GM18517 (cell line): ENCODE measurements at regions not wholly inside any gene's neighbourhood (a gene's known extent, or its start where the extent isn't known, plus 50 kb on each side); places are given as distances from the start of the nearest gene placed in this dataset.

Source experiments
- ATAC-seq: cut with Tn5 transposase; IDR thresholded peaks from one replicate; pipeline ENCODE4 v1.9.1; 2021; ENCODE audit warnings: mild to moderate bottlenecking, moderate library complexity; ENCODE audit not compliant: unreplicated experiment

- ATAC-seq = no peak
These were observed 742.4 kb downstream of the SATB2 start for GRCh38 chr2:198715302-198715835.

DNA sequence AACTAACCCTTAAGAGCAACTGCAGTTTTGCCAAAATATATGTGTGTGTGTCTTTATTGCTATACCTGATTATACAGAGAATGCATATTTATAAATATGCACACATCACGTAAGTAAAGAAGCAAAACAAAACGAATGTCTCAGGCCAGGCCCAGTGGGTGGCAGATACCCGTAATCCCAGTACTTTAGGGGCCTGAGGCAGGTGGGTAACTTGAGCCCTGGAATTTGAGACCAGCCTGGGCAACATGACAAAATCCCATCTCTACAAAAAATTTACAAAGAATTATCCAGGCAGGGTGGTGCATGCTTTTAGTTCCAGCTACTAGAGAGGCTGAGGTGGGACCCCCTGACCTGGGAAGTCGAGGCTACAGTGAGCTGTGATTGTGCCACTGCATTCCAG lies 745.3 kb downstream of the SATB2 start:
- ATAC-seq = no peak

- no peak for ATAC-seq
These were observed 746.3 kb downstream of the SATB2 start for GRCh38 chr2:198711484-198711883.

DNA sequence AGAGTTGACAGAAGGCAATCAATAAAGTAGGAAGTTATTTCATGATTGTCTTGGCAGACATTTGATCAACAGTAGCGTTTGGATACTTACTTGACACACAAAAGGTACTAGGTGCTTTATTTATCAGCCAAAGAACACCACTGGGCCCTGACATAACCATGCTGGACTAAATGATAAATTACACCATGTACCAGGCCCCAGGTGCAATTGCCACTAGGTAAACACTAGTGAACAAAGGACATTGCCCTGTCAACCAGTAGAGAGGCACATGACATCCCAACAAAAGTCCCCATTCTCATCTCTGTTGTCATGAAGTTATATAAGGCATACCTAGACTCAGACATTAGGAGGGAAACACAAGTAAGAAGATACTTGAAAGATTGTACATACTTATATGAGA lies 747.2 kb downstream of the SATB2 start:
- ATAC-seq = no peak

DNA sequence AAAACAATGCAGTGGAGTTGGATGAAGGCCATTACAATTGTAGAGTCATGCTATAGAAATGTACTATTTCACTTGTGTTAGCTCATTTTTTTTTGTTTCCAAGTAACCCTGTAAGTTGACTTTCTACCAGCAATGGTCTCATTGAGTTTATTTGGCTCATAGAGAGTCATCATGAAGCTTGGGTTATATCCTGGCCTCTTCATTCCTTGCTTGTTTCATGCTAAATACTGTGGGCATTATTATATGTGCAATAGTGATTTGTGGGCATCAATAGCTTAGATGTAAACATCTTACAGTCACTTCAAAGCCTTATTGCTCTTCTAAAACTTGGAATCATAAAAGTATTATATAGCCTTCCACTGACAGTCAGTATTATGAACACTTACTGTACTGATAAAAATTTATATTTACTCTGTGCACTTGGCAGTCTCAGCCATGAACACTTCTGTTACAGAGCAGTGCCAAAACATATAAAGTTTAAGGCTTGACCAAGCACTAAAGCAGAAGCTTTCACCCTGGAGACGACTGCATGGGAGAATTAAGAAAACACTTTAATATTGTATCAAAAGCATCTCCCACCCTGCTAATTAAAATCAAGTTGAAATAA lies 751.2 kb downstream of the SATB2 start:
- no peak for ATAC-seq

DNA sequence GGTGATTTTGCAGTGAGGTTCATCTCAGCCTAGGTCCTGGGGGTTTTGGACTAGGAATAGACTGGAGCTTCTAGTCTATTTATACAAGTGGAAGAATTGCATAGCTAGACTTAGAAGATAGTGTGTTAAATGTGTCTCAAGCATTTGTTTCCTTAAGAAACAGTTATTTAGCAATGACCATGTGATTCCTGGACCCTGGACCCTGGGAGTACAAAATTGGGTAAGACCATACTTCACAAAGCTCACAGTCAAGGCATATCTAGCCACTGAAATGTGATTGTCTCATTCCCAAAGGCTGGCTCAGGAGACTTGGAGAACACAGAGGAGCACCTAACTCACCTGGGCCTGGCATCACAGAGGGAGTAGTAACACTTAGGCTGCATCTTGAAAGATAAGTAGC lies 754.5 kb downstream of the SATB2 start:
- no peak for ATAC-seq

- ATAC-seq = no peak
These were observed 754.9 kb downstream of the SATB2 start for GRCh38 chr2:198702796-198703195.

DNA sequence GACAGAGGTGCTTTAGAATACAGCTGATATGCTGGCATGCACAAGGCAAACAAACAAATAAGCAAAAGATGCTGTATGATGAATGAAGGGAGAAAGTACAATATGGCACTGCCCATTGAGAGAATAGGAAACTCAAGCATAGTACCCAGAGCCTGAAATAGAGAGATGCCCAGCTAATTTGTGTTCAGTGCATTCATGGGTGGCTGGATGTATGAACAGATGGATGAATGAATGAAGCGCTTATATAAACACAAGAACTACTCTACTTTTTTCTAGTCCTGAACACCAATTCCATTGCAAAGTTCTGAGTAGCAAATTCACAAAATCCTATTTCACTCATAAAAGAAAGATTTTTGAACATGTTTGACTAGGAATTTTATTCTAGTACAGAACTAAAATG lies 756.3 kb downstream of the SATB2 start:
- no peak for ATAC-seq

DNA sequence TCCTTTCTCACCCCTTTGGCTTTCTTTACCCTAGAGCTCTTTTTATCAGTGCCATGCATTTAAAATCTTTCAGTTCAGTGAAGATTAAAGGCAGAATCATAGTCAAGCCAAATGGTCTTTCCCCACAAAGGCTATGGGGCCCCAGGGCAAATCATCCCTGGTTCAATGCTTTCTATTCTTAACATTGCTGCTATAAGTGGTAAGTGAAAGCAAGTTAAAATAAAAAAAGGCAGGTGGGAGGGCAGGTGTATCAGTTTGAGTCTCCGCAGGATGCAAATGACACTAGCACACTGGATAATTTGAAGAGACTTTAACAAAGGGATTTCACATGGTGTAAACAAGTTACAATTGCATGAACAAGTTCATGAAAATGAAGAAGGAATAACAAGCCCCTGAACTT lies 757.4 kb downstream of the SATB2 start:
- no peak for ATAC-seq

DNA sequence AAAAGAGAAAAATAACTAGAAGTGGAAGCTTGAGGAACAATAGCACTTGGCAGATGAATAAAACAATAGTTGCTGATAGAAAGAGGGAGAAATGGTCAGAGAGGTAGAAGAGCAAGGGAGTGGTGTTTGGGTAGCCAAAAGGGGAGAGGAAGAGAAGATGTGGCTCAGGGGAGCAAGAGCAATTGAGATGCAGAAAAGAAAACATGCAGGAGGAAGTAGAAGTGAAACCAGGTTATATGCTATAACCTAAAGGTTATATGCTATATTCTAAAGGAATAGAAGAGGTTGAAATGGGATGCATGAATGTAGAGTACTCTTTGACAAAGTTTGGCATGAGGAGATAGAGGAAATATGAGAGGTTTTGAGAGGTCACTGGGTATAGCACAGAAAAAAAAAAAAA lies 759.5 kb downstream of the SATB2 start:
- ATAC-seq = no peak

- no peak for ATAC-seq
These were observed 759.9 kb downstream of the SATB2 start for GRCh38 chr2:198697794-198698193.

DNA sequence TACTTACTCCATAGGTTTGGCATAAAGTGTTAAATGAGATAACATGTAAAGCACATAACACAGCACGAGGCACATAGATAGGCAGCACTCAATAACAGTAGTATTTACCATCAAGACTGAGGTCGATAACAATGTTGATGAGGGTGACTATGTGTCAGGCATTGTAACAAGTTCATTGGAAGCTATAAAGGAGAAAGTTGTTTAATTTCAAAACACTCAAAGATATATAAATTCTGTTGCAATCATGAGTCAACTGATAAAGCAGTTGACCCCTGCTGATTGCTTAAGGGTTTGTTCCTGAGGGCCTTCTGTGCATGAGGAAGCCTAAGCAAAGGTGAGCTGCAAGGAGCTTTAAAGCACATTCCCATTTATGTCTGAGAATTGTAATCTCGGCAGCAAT lies 760.5 kb downstream of the SATB2 start:
- ATAC-seq = no peak

GRCh38 chr2:198695879-198696278 lies 761.9 kb downstream of the SATB2 start:
- ATAC-seq = no peak

GRCh38 chr2:198692907-198693510 lies 764.7 kb downstream of the SATB2 start:
- no peak for ATAC-seq

GRCh38 chr2:198691236-198691635 lies 766.5 kb downstream of the SATB2 start:
- no peak for ATAC-seq

DNA sequence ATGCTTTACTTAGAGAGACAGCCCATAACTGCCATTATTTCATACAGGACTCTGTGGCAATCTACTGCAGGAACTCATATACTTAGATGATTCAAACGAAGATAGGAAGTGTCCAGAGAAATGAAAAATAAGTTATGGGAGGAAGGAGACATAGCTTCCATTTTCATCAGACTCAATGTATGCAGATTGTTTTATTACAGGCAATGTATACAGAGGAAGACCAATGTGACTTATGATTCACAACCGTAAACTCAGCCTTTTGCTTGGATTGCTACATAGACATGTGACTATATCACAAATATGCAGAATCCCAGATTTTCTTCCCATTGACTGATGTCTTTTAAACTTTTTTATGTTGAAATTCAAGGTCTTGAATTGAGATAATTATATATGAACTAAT lies 793.4 kb downstream of the SATB2 start:
- no peak for ATAC-seq

GRCh38 chr2:198662905-198663304 lies 794.8 kb downstream of the SATB2 start:
- no peak for ATAC-seq

DNA sequence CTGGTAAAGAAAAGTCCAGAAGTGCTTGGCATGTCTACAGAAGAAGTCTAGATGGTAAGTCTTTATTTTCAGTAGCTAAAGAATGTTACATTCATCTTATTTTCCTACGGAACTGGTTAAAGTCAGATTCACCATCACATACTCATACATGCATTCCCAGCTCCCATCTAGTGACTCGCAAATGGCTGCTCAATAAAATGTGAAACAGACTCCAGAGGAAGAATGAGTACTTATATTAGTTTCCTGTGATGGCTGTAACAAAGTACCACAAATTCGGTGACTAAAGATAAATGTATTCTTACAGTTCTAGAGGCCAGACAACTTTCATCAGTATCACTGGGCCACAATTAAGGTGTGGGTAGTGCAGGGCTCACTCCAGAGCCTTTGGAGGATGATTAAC lies 797.2 kb downstream of the SATB2 start:
- no peak for ATAC-seq

DNA sequence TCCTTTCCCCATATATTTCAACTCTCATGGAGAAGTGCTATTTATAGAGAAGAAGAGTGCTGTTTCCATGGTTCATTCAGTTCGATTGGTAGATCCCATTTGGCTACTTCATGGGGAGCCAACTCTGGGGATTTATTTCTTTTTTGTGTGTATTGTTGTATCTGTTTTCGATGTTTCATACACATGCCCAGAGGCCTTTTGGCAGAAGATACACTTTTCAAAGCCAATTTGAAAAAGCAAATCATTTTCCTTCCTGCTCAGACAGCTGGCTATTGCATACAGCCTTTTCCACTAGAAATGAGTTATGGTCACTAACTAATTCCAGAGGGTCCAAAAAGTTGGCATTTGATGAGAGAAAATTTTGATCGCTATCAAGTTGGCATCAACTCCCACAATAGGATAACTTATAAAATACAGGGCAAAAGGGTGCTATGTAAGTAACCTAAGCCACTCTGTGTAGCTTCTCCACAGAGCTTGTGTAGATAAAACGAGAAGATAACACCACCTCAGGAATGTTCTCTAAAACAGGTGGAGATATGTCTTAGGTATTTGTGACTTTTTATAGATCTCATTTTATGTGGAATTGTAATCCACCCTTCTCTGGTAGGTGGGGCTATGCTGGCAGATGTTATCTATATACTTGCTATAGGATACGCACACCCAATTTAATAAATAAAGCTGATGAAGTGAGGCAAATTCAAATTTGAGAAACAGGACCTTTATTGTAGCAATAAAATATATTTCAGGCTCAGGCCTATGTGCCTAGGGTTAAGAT lies 798.5 kb downstream of the SATB2 start:
- ATAC-seq = no peak

- ATAC-seq = no peak
These were observed 800.1 kb downstream of the SATB2 start for GRCh38 chr2:198657512-198658121.

DNA sequence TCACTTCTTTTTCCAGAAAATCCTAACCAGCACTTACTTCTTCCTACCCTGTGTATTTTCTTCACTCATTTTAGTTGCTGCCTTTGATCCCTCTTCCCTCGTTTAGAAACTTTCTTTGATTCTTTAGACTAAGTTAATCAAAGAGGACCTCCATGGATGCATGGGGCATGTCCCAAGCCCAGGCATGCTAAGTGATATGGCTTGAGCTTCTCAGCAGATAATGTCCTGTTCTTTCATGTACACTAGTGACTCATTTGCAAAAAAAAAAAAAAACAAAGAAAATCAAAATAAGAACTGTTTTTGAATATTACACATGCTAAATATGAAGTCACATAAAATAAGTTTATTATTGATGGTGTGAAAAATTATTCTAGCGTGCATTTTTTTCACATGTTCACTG lies 800.9 kb downstream of the SATB2 start:
- no peak for ATAC-seq

- ATAC-seq = no peak
These were observed 803.1 kb downstream of the SATB2 start for GRCh38 chr2:198654646-198655045.
